ENCODE measurements at regions not wholly inside any gene's neighbourhood (a gene's known extent, or its start where the extent isn't known, plus 50 kb on each side); places are given as distances from the start of the nearest gene placed in this dataset.

GRCh38 chr10:8910314-8910713 is 855.8 kb downstream of the GATA3 start:
- TF ChIP-seq CTCF (IDR thresholded peaks at IDR 0.05; ENCODE audit: low read depth, low read length, missing control alignments), result no peak
- no peak for DNase-seq (ENCODE audit: extremely low read depth, low read depth)
- H3K4me3 ChIP-seq (replicated peaks; ENCODE audit: low read depth, low read length), result no peak overlapping the region

GRCh38 chr10:8911032-8911431 is 856.5 kb downstream of the GATA3 start:
- no peak for DNase-seq (ENCODE audit: extremely low read depth, low read depth)
- no peak for TF ChIP-seq CTCF (IDR thresholded peaks at IDR 0.05; ENCODE audit: low read depth, low read length, missing control alignments)
- H3K4me3 ChIP-seq (replicated peaks; ENCODE audit: low read depth, low read length), result no peak overlapping the region

- TF ChIP-seq CTCF (IDR thresholded peaks at IDR 0.05; ENCODE audit: low read depth, low read length, missing control alignments), result no peak
- DNase-seq (ENCODE audit: extremely low read depth, low read depth), result no peak
- no peak overlapping the region for H3K4me3 ChIP-seq (replicated peaks; ENCODE audit: low read depth, low read length)
Measured at GRCh38 chr10:8912108-8912507, 857.6 kb downstream of the GATA3 start.

- H3K4me3 ChIP-seq (replicated peaks; ENCODE audit: low read depth, low read length), result no peak overlapping the region
- DNase-seq (ENCODE audit: extremely low read depth, low read depth), result no peak
- TF ChIP-seq CTCF (IDR thresholded peaks at IDR 0.05; ENCODE audit: low read depth, low read length, missing control alignments), result no peak
Measured at GRCh38 chr10:8913720-8914119, 859.2 kb downstream of the GATA3 start.

- no peak for DNase-seq (ENCODE audit: extremely low read depth, low read depth)
- H3K4me3 ChIP-seq (replicated peaks; ENCODE audit: low read depth, low read length), result no peak overlapping the region
- TF ChIP-seq CTCF (IDR thresholded peaks at IDR 0.05; ENCODE audit: low read depth, low read length, missing control alignments), result no peak
Measured at GRCh38 chr10:8919280-8919679, 864.8 kb downstream of the GATA3 start.

- no peak overlapping the region for H3K4me3 ChIP-seq (replicated peaks; ENCODE audit: low read depth, low read length)
- no peak for TF ChIP-seq CTCF (IDR thresholded peaks at IDR 0.05; ENCODE audit: low read depth, low read length, missing control alignments)
- no peak for DNase-seq (ENCODE audit: extremely low read depth, low read depth)
Measured at GRCh38 chr10:8921568-8921967, 867.1 kb downstream of the GATA3 start.

- no peak for TF ChIP-seq CTCF (IDR thresholded peaks at IDR 0.05; ENCODE audit: low read depth, low read length, missing control alignments)
- H3K4me3 ChIP-seq (replicated peaks; ENCODE audit: low read depth, low read length), result no peak overlapping the region
- DNase-seq (ENCODE audit: extremely low read depth, low read depth), result no peak
Measured at GRCh38 chr10:8923096-8923495, 868.6 kb downstream of the GATA3 start.
